Adrenal gland (tissue), 9 donors: ENCODE measurements at regions not wholly inside any gene's neighbourhood (a gene's known extent, or its start where the extent isn't known, plus 50 kb on each side); places are given as distances from the start of the nearest gene placed in this dataset.

ENCODE experiments used
- DNase-seq, 7 donors: peaks; one replicate each; pipeline ENCODE4 v3.0.0-alpha.2; 2019 to 2020
- H3K27ac ChIP-seq, 5 donors: fragments of 200-600 bp; sonication (generic) in 4 of 5; 1 replicate in 3 of 5; 2 replicates in 2 of 5; pipeline versions ENCODE4 v1.5.1 to v1.8.0; 2016 to 2020; ENCODE audit warnings: mild to moderate bottlenecking in 1 of 5
- H3K27me3 ChIP-seq: fragments of 200-600 bp; 2 replicates; pipeline ENCODE4 v1.8.0; 2021
- H3K36me3 ChIP-seq, 2 donors: fragments of 200-600 bp; replicated peaks in 1 of 2; 1 replicate in 1 of 2; 2 replicates in 1 of 2; pipeline versions ENCODE4 v1.5.1 to v1.8.0; 2018 to 2022
- H3K4me1 ChIP-seq, 2 donors: fragments of 200-600 bp; replicated peaks in 1 of 2; 1 replicate in 1 of 2; 2 replicates in 1 of 2; pipeline versions ENCODE4 v1.5.1 to v1.8.0; 2018 to 2021
- H3K4me3 ChIP-seq, 4 donors: fragments of 200-600 bp; sonication (generic) in 3 of 4; one replicate each; pipeline ENCODE4 v1.5.1; 2016 to 2018
- H3K9me3 ChIP-seq, 3 donors: fragments of 200-600 bp; sonication (generic) in 1 of 3; replicated peaks in 1 of 3; 1 replicate in 2 of 3; 2 replicates in 1 of 3; pipeline versions ENCODE4 v1.5.1 to v1.8.0; 2016 to 2021
- CTCF ChIP-seq, 6 experiments: fragments of 450-650 bp in 4 of 6; fragments of 200-600 bp in 2 of 6; sonication (generic) in 1 of 6; IDR thresholded peaks; 1 replicate in 5 of 6; 2 replicates in 1 of 6; pipeline versions ENCODE4 v1.5.1 to v1.8.0; 2016 to 2021; ENCODE audit warnings: antibody characterized with exemption in 6 of 6, mild to moderate bottlenecking in 2 of 6, moderate library complexity in 1 of 6
- POLR2A ChIP-seq, 2 donors: fragments of 450-650 bp; IDR thresholded peaks; one replicate each; pipeline ENCODE4 v1.6.1; 2017; ENCODE audit warnings: antibody characterized with exemption in 2 of 2, mild to moderate bottlenecking in 2 of 2, moderate library complexity in 1 of 2
- WGBS, 4 donors: extraction: QIAGEN DNeasy Blood & Tissue Kit in 2 of 4; methylation state at CpG; one replicate each; pipeline versions ENCODE4 v1.1.5 to v1.1.7; 2013 to 2017; 5-methylcytosine and 5-hydroxymethylcytosine counted together
- intact Hi-C, 2 donors: fragments of 100-400 bp; cut with DNase I; formaldehyde crosslinking; loops; one replicate each; pipeline versions ENCODE4 v1.14.1 to v1.15.0; 2022 to 2023
- donor health status: healthy with polysubstance abuse.
- donor health status: Bipolar disorder and iron deficiency.
- donor health status: DM: yes; HTN: yes; CAD: no.
- donor health status: DM: no; HTN: no; CAD: no.
- donor health status: DM: no; HTN: no; CAD: no.

DNA sequence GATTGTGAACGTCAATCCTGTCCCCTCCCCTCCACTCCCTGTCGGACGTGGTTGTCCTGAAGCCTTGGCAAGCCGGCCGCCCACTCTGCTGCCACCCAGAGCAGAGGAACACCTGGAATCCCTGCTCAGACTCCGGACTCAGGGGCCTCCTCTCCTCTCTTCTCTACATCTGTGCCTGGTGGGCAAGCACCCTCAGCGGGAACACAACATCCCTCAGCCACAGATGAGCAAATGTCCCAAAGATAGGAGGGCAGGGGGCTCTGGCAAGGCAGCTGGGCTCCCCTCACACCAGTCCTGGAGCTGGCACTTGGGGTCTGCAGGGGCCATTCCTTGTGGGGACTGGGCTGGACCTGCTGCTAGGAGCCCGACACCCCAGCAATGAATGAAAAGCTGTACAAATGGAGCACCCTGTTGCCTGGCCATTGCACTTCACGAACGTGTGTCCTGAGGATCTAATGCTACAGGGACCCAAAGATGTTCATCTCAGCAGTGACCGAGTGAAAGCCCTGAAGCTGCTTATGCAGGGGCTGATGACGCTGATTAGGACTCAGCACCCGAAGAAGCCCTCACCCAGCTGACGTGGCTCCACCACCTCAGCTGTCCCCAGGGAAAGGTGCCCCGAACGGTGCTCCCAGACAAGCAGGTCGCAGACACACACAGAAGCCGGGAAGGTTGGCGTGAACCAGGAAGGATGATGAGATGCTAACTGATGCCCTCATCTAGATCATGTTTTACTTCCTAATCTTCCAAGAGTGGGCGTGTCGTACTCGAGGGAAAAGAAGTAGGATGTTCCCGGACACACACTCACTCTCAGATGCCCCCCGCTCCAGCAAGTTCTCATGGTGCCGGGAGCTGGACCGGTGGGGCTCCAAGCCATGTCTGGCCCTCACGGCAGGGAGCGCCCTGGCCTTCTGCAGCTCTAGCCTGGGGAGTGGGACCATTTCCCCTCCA, 177.0 kb upstream of the PPP1R26 start:
- Histone ChIP-seq H3K27ac (no peak overlapping the region), H3K9me3 (no peaks in the 10 kb centered on the region), H3K4me3 (no peak overlapping the region), H3K36me3 (no peaks in the 10 kb centered on the region), H3K27me3 (peaks cover 5% of the 10 kb centered on the region), H3K4me1 (no peaks in the 10 kb centered on the region)
- intact Hi-C loops = no loop called here
- DNase-seq = peak in 1 of 7 donors; percentile 43
- TF ChIP-seq POLR2A (IDR thresholded peaks at IDR 0.05) (no peak), CTCF (IDR thresholded peaks at IDR 0.05) (no peak)
- WGBS, 4 donors = 74 to 82% (median 79%) methylated on average over 26 to 28 of the region's 28 CpGs

- no peak overlapping the region for H3K27ac ChIP-seq
- H3K4me3 ChIP-seq = no peak overlapping the region
- no peaks in the 10 kb centered on the region for H3K36me3 ChIP-seq
- H3K27me3 ChIP-seq = peaks cover 9% of the 10 kb centered on the region
- no peaks in the 10 kb centered on the region for H3K4me1 ChIP-seq
- 38 to 53% (median 50%) methylated on average over 3 of the region's 3 CpGs for WGBS, 4 donors
- DNase-seq = peak in 1 of 7 donors; percentile 42
- TF ChIP-seq POLR2A (IDR thresholded peaks at IDR 0.05) (no peak), CTCF (IDR thresholded peaks at IDR 0.05) (no peak)
- no peaks in the 10 kb centered on the region for H3K9me3 ChIP-seq
- intact Hi-C loops = no loop called here
Observed at GRCh38 chr9:135303280-135303647, 176.3 kb upstream of the PPP1R26 start.

GRCh38 chr9:135303865-135304499, 175.6 kb upstream of the PPP1R26 start:
- Histone ChIP-seq H3K9me3 (no peaks in the 10 kb centered on the region), H3K4me3 (no peak overlapping the region), H3K27ac (no peak overlapping the region), H3K36me3 (no peaks in the 10 kb centered on the region), H3K4me1 (no peaks in the 10 kb centered on the region), H3K27me3 (peaks cover 16% of the 10 kb centered on the region)
- intact Hi-C loops = no loop called here
- DNase-seq = peak in 1 of 7 donors; percentile 14
- no peak for TF ChIP-seq POLR2A (IDR thresholded peaks at IDR 0.05)
- TF ChIP-seq CTCF (IDR thresholded peaks at IDR 0.05) = no peak

DNA sequence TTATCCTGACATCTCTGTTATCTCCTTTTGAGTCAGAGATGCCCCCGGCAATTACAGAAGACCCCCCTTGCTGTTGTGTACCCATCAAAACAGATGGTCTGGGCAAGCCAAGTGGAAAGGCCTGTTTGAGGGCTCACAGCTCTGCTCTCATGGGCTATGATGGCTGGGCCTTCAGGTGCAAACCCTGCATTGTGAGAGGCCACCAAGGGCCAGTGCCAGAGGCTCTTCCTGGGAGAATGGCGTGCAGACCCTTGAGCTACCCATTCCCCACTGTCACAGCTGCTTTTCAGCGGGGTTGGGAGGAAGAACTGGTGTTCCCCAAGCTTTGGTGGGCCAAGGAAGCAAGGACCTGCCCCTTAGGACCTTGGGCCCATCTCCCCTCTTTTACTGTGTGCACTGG, 174.7 kb upstream of the PPP1R26 start:
- intact Hi-C loops = no loop called here
- Histone ChIP-seq H3K4me1 (no peaks in the 10 kb centered on the region), H3K9me3 (no peaks in the 10 kb centered on the region), H3K36me3 (no peaks in the 10 kb centered on the region), H3K4me3 (no peak overlapping the region), H3K27ac (no peak overlapping the region), H3K27me3 (peaks cover 22% of the 10 kb centered on the region)
- TF ChIP-seq CTCF (IDR thresholded peaks at IDR 0.05) (no peak), POLR2A (IDR thresholded peaks at IDR 0.05) (no peak)
- 60 to 94% (median 85%) methylated on average over 1 to 3 of the region's 3 CpGs for WGBS, 4 donors
- DNase-seq = peak in 1 of 7 donors; percentile 13
